Hepatocyte (in vitro differentiated cells): ENCODE measurements at regions not wholly inside any gene's neighbourhood (a gene's known extent, or its start where the extent isn't known, plus 50 kb on each side); places are given as distances from the start of the nearest gene placed in this dataset.
"Not testable (repeated sequence)": the region's sequence is repeated elsewhere in the genome, so short reads cannot be mapped to it uniquely, and the experiment has no call there.

Experiments
- DNase-seq: peaks from one replicate; pipeline ENCODE4 v3.0.0-alpha.2; 2016; ENCODE audit warnings: low spot score
- H2AFZ ChIP-seq: fragments of 200-600 bp; sonication (generic); 2 replicates; pipeline ENCODE4 v1.6.0; 2016; ENCODE audit warnings: antibody characterized with exemption, mild to moderate bottlenecking
- H3K27ac ChIP-seq: fragments of 200-600 bp; sonication (generic); 2 replicates; pipeline ENCODE4 v1.5.1; 2016; ENCODE audit warnings: mild to moderate bottlenecking
- H3K27me3 ChIP-seq: fragments of 200-600 bp; sonication (generic); 2 replicates; pipeline ENCODE4 v1.6.1; 2016
- H3K36me3 ChIP-seq: fragments of 200-600 bp; sonication (generic); replicated peaks from 2 replicates; pipeline ENCODE4 v1.5.1; 2016; ENCODE audit warnings: low read depth; ENCODE audit not compliant: insufficient read depth
- H3K4me1 ChIP-seq: fragments of 200-600 bp; sonication (generic); 2 replicates; pipeline ENCODE4 v1.5.1; 2016; ENCODE audit warnings: mild to moderate bottlenecking, moderate library complexity; ENCODE audit not compliant: insufficient read depth
- H3K4me2 ChIP-seq: fragments of 200-600 bp; sonication (generic); 2 replicates; pipeline ENCODE4 v1.6.0; 2016
- H3K4me3 ChIP-seq: fragments of 200-600 bp; sonication (generic); 2 replicates; pipeline ENCODE4 v1.5.1; 2016; ENCODE audit warnings: mild to moderate bottlenecking
- H3K79me2 ChIP-seq: fragments of 200-600 bp; sonication (generic); 2 replicates; pipeline ENCODE4 v1.6.0; 2017; ENCODE audit warnings: mild to moderate bottlenecking
- H3K9me2 ChIP-seq: fragments of 200-600 bp; sonication (generic); replicated peaks from 2 replicates; pipeline ENCODE4 v1.6.0; 2017; ENCODE audit warnings: mild to moderate bottlenecking; ENCODE audit not compliant: insufficient read depth
- H3K9me3 ChIP-seq: fragments of 200-600 bp; sonication (generic); 2 replicates; pipeline ENCODE4 v1.5.1; 2016; ENCODE audit warnings: low read depth, mild to moderate bottlenecking
- H4K20me1 ChIP-seq: fragments of 200-600 bp; sonication (generic); 2 replicates; pipeline ENCODE4 v1.6.0; 2016; ENCODE audit warnings: mild to moderate bottlenecking; ENCODE audit not compliant: insufficient read depth, poor library complexity, severe bottlenecking
- EZH2 ChIP-seq: fragments of 200-600 bp; sonication (generic); IDR thresholded peaks from 2 replicates; pipeline ENCODE4 v1.6.1; 2016; ENCODE audit warnings: antibody characterized with exemption, mild to moderate bottlenecking, borderline replicate concordance
- EZH2phosphoT487 ChIP-seq: fragments of 200-600 bp; sonication (generic); IDR thresholded peaks from one replicate; pipeline ENCODE4 v1.6.1; 2018; ENCODE audit warnings: antibody characterized with exemption, mild to moderate bottlenecking, low read depth, moderate library complexity; ENCODE audit not compliant: unreplicated experiment, severe bottlenecking
- WGBS: methylation state at CpG from one replicate; pipeline ENCODE4 v1.1.6; 2016; ENCODE audit warnings: low lambda C conversion rate; ENCODE audit errors: missing lambda C conversion rate; 5-methylcytosine and 5-hydroxymethylcytosine counted together
- TF ChIP-seq, protein P1 (sequence below): fragments of 200-600 bp; sonication (generic); IDR thresholded peaks from 2 replicates; pipeline ENCODE4 v1.5.1; 2016; ENCODE audit warnings: antibody characterized with exemption, mild to moderate bottlenecking; ENCODE audit not compliant: poor library complexity

DNA sequence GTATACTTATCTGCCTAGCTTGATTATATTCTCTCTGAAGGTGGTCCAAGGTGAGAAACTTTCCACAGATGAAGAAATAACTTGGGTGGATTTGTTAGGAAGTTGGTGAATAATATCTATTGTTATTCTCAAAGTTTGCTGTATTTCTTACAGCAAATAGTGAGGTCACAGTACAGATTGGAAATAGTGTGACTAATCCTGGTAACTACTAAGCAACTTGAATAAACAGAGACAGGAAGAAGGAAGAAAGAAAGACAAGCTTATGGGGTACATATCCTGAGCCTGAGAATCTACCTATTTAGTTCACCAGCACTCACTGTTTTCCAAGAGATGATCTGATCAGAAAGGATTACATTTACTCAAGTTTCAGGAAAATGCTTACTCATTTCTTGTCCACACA, 1416.1 kb downstream of the RPA4 start:
- Histone ChIP-seq H3K27me3 (no peaks in the 10 kb centered on the region), H3K4me2 (no peak overlapping the region), H3K36me3 (no peaks in the 10 kb centered on the region), H3K79me2 (no peaks in the 10 kb centered on the region), H2AFZ (no peak overlapping the region), H4K20me1 (no peaks in the 10 kb centered on the region), H3K27ac (no peak overlapping the region), H3K9me3 (no peaks in the 10 kb centered on the region), H3K4me1 (no peaks in the 10 kb centered on the region), H3K4me3 (no peak overlapping the region), H3K9me2 (no peaks in the 10 kb centered on the region)
- DNase-seq: no peak
- no peak for TF ChIP-seq EZH2
- TF ChIP-seq, protein P1, sequence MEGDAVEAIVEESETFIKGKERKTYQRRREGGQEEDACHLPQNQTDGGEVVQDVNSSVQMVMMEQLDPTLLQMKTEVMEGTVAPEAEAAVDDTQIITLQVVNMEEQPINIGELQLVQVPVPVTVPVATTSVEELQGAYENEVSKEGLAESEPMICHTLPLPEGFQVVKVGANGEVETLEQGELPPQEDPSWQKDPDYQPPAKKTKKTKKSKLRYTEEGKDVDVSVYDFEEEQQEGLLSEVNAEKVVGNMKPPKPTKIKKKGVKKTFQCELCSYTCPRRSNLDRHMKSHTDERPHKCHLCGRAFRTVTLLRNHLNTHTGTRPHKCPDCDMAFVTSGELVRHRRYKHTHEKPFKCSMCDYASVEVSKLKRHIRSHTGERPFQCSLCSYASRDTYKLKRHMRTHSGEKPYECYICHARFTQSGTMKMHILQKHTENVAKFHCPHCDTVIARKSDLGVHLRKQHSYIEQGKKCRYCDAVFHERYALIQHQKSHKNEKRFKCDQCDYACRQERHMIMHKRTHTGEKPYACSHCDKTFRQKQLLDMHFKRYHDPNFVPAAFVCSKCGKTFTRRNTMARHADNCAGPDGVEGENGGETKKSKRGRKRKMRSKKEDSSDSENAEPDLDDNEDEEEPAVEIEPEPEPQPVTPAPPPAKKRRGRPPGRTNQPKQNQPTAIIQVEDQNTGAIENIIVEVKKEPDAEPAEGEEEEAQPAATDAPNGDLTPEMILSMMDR: no peak

DNA sequence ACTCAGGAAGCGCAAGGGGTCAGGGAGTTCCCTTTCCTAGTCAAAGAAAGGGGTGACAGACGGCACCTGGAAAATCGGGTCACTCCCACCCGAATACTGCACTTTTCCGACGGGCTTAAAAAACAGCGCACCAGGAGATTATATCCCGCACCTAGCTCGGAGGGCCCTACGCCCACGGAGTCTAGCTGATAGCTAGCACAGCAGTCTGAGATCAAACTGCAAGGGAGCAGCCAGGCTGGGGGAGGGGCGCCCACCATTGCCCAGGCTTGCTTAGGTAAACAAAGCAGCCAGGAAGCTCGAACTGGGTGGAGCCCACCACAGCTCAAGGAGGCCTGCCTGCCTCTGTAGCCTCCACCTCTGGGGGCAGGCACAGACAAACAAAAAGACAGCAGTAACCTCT, 1416.8 kb downstream of the RPA4 start:
- H3K27me3 ChIP-seq: not testable (repeated sequence)

DNA sequence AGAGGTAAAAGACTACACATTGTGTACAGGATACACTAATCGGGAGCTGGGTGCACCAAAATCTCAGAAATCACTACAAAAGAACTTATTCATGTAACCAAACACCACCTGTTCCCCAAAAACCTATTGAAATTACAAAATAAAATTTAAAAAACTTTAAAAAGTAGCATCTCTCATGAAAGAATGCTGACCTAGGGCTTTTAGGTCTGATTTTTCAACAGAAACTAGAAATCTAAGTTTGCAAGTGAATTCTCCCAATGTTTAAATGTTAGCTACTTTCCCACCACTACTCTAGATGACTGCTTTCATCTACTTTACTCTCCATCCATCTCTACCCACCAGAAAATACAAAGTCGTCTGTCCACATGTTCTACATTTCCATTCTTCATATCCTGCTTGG, 1447.7 kb downstream of the RPA4 start:
- Histone ChIP-seq H4K20me1 (no peaks in the 10 kb centered on the region), H3K4me1 (no peaks in the 10 kb centered on the region), H3K79me2 (no peaks in the 10 kb centered on the region), H3K27ac (no peak overlapping the region), H3K36me3 (no peaks in the 10 kb centered on the region), H3K9me2 (no peaks in the 10 kb centered on the region), H3K4me2 (no peak overlapping the region), H3K4me3 (no peak overlapping the region), H3K9me3 (no peaks in the 10 kb centered on the region), H3K27me3 (no peaks in the 10 kb centered on the region), H2AFZ (no peak overlapping the region)
- no peak for DNase-seq
- TF ChIP-seq EZH2phosphoT487 (no peak), EZH2 (no peak)
- TF ChIP-seq, protein P1: no peak
- 84% methylated on average over 2 of the region's 2 CpGs for WGBS

More for the DNA sequence above, 1416.8 kb downstream of the RPA4 start:
- DNase-seq, H3K4me3 ChIP-seq, H3K27ac ChIP-seq, H3K9me3 ChIP-seq, H3K9me2 ChIP-seq, H3K4me2 ChIP-seq, H4K20me1 ChIP-seq, H3K4me1 ChIP-seq, H2AFZ ChIP-seq, H3K79me2 ChIP-seq, H3K36me3 ChIP-seq: not testable (repeated sequence)
- WGBS: 95% methylated on average over 13 of the region's 13 CpGs

DNA sequence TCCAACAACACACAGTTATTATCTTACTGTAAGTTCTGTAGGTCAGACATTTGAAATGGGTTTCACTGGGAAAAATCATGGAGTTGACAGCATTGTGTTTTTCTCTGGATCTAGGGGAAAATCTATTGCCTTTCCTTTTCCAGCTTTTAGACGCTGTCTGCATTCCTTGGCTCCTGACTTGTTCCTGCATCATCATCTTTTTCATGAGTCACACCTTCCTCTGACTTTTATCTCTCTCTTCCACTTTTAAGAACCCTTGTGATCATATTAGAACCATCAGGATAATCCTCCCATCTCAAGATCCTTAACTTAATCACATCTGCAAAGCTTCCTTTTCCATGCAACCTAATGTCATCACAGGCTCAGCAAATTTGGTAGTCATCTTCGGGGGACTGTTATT, 1454.8 kb downstream of the RPA4 start:
- no peak overlapping the region for H3K4me2 ChIP-seq
- no peak for DNase-seq
- no peaks in the 10 kb centered on the region for H4K20me1 ChIP-seq
- no peaks in the 10 kb centered on the region for H3K27me3 ChIP-seq
- no peaks in the 10 kb centered on the region for H3K9me2 ChIP-seq
- WGBS: 70% methylated on average over 2 of the region's 2 CpGs
- no peak overlapping the region for H3K4me3 ChIP-seq
- H3K4me1 ChIP-seq: no peaks in the 10 kb centered on the region
- no peak overlapping the region for H3K27ac ChIP-seq
- H2AFZ ChIP-seq: no peak overlapping the region
- no peaks in the 10 kb centered on the region for H3K36me3 ChIP-seq
- peaks cover 4% of the 10 kb centered on the region for H3K9me3 ChIP-seq
- TF ChIP-seq EZH2phosphoT487: no peak
- no peak for TF ChIP-seq EZH2
- TF ChIP-seq, protein P1: no peak
- no peaks in the 10 kb centered on the region for H3K79me2 ChIP-seq
